GM23338 (cell line): ENCODE measurements at regions not wholly inside any gene's neighbourhood (a gene's known extent, or its start where the extent isn't known, plus 50 kb on each side); places are given as distances from the start of the nearest gene placed in this dataset.
A peak's percentile ranks its signal among the peaks of the same experiment; 100 is the strongest.

Source experiments
- ATAC-seq: fragments of 200-7000 bp; cut with Tn5 transposase; 3 replicates; pipeline ENCODE4 v1.9.1; 2020
- DNase-seq: peaks from one replicate; pipeline ENCODE4 v3.0.0-alpha.2; 2015; ENCODE audit warnings: low spot score
- H2AFZ ChIP-seq: fragments of 200-600 bp; sonication (generic); 2 replicates; pipeline ENCODE4 v1.8.0; 2016; ENCODE audit warnings: antibody characterized with exemption, mild to moderate bottlenecking, moderate library complexity
- H3F3A ChIP-seq: fragments of 200-600 bp; sonication (generic); replicated peaks from 2 replicates; pipeline ENCODE4 v1.8.0; 2017; ENCODE audit warnings: antibody characterized with exemption, mixed run types, low read depth
- H3K27ac ChIP-seq: fragments of 200-600 bp; sonication (generic); 2 replicates; pipeline ENCODE4 v1.6.1; 2016; ENCODE audit warnings: low read depth
- H3K27me3 ChIP-seq: fragments of 200-600 bp; sonication (generic); 2 replicates; pipeline ENCODE4 v1.8.0; 2016; ENCODE audit warnings: mild to moderate bottlenecking, mixed run types, moderate library complexity; ENCODE audit not compliant: insufficient read depth
- H3K36me3 ChIP-seq: fragments of 200-600 bp; sonication (generic); 2 replicates; pipeline ENCODE4 v1.8.0; 2016; ENCODE audit warnings: mild to moderate bottlenecking; ENCODE audit not compliant: insufficient read depth
- H3K4me1 ChIP-seq: fragments of 200-600 bp; sonication (generic); 2 replicates; pipeline ENCODE4 v1.8.0; 2016; ENCODE audit warnings: mild to moderate bottlenecking, moderate library complexity; ENCODE audit not compliant: insufficient read depth
- H3K4me2 ChIP-seq: fragments of 200-600 bp; sonication (generic); 2 replicates; pipeline ENCODE4 v1.7.1; 2017; ENCODE audit warnings: mixed run types
- H3K4me3 ChIP-seq: fragments of 200-600 bp; sonication (generic); 2 replicates; pipeline ENCODE4 v1.6.1; 2016; ENCODE audit warnings: mixed run types
- H3K79me2 ChIP-seq: fragments of 200-600 bp; sonication (generic); replicated peaks from 2 replicates; pipeline ENCODE4 v1.8.0; 2017; ENCODE audit warnings: mild to moderate bottlenecking; ENCODE audit not compliant: insufficient read depth
- H3K9me2 ChIP-seq: fragments of 200-600 bp; sonication (generic); 2 replicates; pipeline ENCODE4 v1.8.0; 2017; ENCODE audit not compliant: insufficient read depth
- H4K20me1 ChIP-seq: fragments of 200-600 bp; sonication (generic); replicated peaks from 2 replicates; pipeline ENCODE4 v1.8.0; 2017; ENCODE audit warnings: mild to moderate bottlenecking; ENCODE audit not compliant: insufficient read depth
- H3K27ac Mint-ChIP-seq: 2 replicates; pipeline ENCODE4 v1.8.0; 2020; ENCODE audit warnings: inconsistent platforms, mild to moderate bottlenecking, moderate library complexity, mixed read lengths
- H3K27me3 Mint-ChIP-seq: 3 replicates; pipeline ENCODE4 v1.8.0; 2022; ENCODE audit warnings: low read depth, mild to moderate bottlenecking, moderate library complexity, mixed read lengths, inconsistent platforms; ENCODE audit not compliant: insufficient read depth, poor library complexity
- H3K36me3 Mint-ChIP-seq: 3 replicates; pipeline ENCODE4 v1.8.0; 2021; ENCODE audit warnings: low read depth, mild to moderate bottlenecking, inconsistent platforms, moderate library complexity, mixed read lengths
- H3K4me1 Mint-ChIP-seq: 3 replicates; pipeline ENCODE4 v1.8.0; 2020; ENCODE audit warnings: mild to moderate bottlenecking, inconsistent platforms, mixed read lengths
- H3K4me3 Mint-ChIP-seq: 3 replicates; pipeline ENCODE4 v1.8.0; 2021; ENCODE audit warnings: moderate library complexity, mild to moderate bottlenecking, inconsistent platforms, mixed read lengths
- H3K9me3 Mint-ChIP-seq: 3 replicates; pipeline ENCODE4 v1.8.0; 2020; ENCODE audit warnings: moderate library complexity, mild to moderate bottlenecking, inconsistent platforms, mixed read lengths
- CREB1 ChIP-seq: fragments of 250-450 bp; sonication (Bioruptor Pico); IDR thresholded peaks from 2 replicates; pipeline ENCODE4 v1.5.0; 2020; ENCODE audit warnings: low read depth, mild to moderate bottlenecking, moderate library complexity
- EZH2 ChIP-seq: fragments of 200-600 bp; sonication (generic); IDR thresholded peaks from one replicate; pipeline ENCODE4 v1.8.0; 2017; ENCODE audit warnings: antibody characterized with exemption, mild to moderate bottlenecking, low read depth; ENCODE audit not compliant: unreplicated experiment
- EZH2phosphoT487 ChIP-seq: fragments of 200-600 bp; sonication (generic); IDR thresholded peaks from one replicate; pipeline ENCODE4 v1.8.1; 2018; ENCODE audit warnings: antibody characterized with exemption; ENCODE audit not compliant: unreplicated experiment
- JUNB ChIP-seq: IDR thresholded peaks from one replicate; pipeline ENCODE4 v1.6.1; 2016; ENCODE audit warnings: antibody characterized with exemption; ENCODE audit not compliant: unreplicated experiment
- NANOG ChIP-seq: IDR thresholded peaks from 2 replicates; pipeline ENCODE4 v1.6.1; 2016; ENCODE audit warnings: antibody characterized with exemption, borderline replicate concordance
- POLR2AphosphoS5 ChIP-seq: IDR thresholded peaks from 2 replicates; pipeline ENCODE4 v1.6.1; 2016; ENCODE audit warnings: antibody characterized with exemption, low read depth
- STAT1 ChIP-seq: IDR thresholded peaks from one replicate; pipeline ENCODE4 v1.6.1; 2016; ENCODE audit warnings: antibody characterized with exemption; ENCODE audit not compliant: unreplicated experiment
- ZNF114 ChIP-seq: fragments of 250-450 bp; sonication (Bioruptor Pico); IDR thresholded peaks from 2 replicates; pipeline ENCODE4 v1.5.0; 2020; ENCODE audit warnings: mild to moderate bottlenecking, moderate library complexity
- ZNF331 ChIP-seq: fragments of 250-450 bp; sonication (Bioruptor Pico); IDR thresholded peaks from 2 replicates; pipeline ENCODE4 v1.5.0; 2020; ENCODE audit warnings: low read depth, mild to moderate bottlenecking, moderate library complexity
- TF ChIP-seq, protein P1 (sequence below): IDR thresholded peaks from 2 replicates; pipeline ENCODE4 v1.6.1; 2016; ENCODE audit warnings: antibody characterized with exemption
- TF ChIP-seq, protein P2 (sequence below): fragments of 250-450 bp; sonication (Bioruptor Pico); IDR thresholded peaks from 2 replicates; pipeline ENCODE4 v1.5.0; 2020; ENCODE audit warnings: mild to moderate bottlenecking, moderate library complexity
- TF ChIP-seq, protein P3 (sequence below), 2 experiments: fragments of 200-600 bp in 1 of 2; sonication (generic) in 1 of 2; conservative IDR thresholded peaks; 2 replicates each; pipeline versions ENCODE4 v1.5.1 to v1.6.1; 2016 to 2017; ENCODE audit warnings: antibody characterized with exemption in 2 of 2, low read depth in 2 of 2, mild to moderate bottlenecking in 2 of 2, moderate library complexity in 1 of 2
- TF ChIP-seq, protein P4 (sequence below): IDR thresholded peaks from one replicate; pipeline ENCODE4 v1.6.1; 2018; ENCODE audit warnings: antibody characterized with exemption; ENCODE audit not compliant: unreplicated experiment

DNA sequence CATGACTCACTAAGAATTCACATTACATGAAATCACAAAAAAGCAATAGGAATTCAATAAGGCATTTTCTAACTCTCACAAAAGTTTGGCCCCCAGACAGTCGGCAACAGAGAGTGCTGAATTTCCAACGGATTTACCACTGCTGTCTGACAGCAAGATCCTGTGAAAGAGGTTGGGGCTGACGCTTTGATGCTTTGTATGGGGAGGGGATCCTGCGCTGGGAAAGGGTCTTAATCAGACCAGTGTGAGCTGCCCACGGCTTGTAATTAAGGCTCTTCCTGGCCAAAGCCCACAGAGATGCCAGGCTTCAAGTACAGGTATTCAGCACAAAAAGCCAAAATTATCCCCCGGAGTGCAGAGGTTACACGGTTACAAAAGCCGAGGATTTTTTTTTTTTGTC is 66.8 kb upstream of the TMCC3 start:
- DNase-seq (peak; percentile 11), ATAC-seq (peak; percentile 49; the same call in 2 of the 3 replicates)
- Histone ChIP-seq H3K79me2 (no peaks in the 10 kb centered on the region), H3K36me3 (no peaks in the 10 kb centered on the region), H3K27me3 (no peaks in the 10 kb centered on the region), H2AFZ (no peak overlapping the region), H3F3A (no peaks in the 10 kb centered on the region), H3K4me1 (peaks cover 10% of the 10 kb centered on the region; the same call in 1 of the 2 replicates), H3K4me3 (no peak overlapping the region), H3K4me2 (0 out of 2 replicates have a peak overlapping the region, but pooled peaks have one; percentile 12), H4K20me1 (no peaks in the 10 kb centered on the region), H3K27ac (no peak overlapping the region), H3K9me2 (no peaks in the 10 kb centered on the region)
- Mint-ChIP-seq H3K4me1 (peaks cover 8% of the 10 kb centered on the region), H3K27ac (no peak overlapping the region; the same call in 1 of the 2 replicates), H3K4me3 (no peak overlapping the region), H3K36me3 (no peaks in the 10 kb centered on the region), H3K27me3 (peaks cover 3% of the 10 kb centered on the region), H3K9me3 (no peaks in the 10 kb centered on the region)
- TF ChIP-seq STAT1 (no peak), EZH2 (no peak), ZNF114 (CRISPR knock-in tag) (no peak), POLR2AphosphoS5 (no peak), EZH2phosphoT487 (no peak), CREB1 (CRISPR knock-in tag) (no peak), NANOG (no peak), ZNF331 (CRISPR knock-in tag) (no peak), JUNB (no peak)
- TF ChIP-seq, protein P1, sequence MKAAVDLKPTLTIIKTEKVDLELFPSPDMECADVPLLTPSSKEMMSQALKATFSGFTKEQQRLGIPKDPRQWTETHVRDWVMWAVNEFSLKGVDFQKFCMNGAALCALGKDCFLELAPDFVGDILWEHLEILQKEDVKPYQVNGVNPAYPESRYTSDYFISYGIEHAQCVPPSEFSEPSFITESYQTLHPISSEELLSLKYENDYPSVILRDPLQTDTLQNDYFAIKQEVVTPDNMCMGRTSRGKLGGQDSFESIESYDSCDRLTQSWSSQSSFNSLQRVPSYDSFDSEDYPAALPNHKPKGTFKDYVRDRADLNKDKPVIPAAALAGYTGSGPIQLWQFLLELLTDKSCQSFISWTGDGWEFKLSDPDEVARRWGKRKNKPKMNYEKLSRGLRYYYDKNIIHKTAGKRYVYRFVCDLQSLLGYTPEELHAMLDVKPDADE: no peak
- TF ChIP-seq, protein P2, sequence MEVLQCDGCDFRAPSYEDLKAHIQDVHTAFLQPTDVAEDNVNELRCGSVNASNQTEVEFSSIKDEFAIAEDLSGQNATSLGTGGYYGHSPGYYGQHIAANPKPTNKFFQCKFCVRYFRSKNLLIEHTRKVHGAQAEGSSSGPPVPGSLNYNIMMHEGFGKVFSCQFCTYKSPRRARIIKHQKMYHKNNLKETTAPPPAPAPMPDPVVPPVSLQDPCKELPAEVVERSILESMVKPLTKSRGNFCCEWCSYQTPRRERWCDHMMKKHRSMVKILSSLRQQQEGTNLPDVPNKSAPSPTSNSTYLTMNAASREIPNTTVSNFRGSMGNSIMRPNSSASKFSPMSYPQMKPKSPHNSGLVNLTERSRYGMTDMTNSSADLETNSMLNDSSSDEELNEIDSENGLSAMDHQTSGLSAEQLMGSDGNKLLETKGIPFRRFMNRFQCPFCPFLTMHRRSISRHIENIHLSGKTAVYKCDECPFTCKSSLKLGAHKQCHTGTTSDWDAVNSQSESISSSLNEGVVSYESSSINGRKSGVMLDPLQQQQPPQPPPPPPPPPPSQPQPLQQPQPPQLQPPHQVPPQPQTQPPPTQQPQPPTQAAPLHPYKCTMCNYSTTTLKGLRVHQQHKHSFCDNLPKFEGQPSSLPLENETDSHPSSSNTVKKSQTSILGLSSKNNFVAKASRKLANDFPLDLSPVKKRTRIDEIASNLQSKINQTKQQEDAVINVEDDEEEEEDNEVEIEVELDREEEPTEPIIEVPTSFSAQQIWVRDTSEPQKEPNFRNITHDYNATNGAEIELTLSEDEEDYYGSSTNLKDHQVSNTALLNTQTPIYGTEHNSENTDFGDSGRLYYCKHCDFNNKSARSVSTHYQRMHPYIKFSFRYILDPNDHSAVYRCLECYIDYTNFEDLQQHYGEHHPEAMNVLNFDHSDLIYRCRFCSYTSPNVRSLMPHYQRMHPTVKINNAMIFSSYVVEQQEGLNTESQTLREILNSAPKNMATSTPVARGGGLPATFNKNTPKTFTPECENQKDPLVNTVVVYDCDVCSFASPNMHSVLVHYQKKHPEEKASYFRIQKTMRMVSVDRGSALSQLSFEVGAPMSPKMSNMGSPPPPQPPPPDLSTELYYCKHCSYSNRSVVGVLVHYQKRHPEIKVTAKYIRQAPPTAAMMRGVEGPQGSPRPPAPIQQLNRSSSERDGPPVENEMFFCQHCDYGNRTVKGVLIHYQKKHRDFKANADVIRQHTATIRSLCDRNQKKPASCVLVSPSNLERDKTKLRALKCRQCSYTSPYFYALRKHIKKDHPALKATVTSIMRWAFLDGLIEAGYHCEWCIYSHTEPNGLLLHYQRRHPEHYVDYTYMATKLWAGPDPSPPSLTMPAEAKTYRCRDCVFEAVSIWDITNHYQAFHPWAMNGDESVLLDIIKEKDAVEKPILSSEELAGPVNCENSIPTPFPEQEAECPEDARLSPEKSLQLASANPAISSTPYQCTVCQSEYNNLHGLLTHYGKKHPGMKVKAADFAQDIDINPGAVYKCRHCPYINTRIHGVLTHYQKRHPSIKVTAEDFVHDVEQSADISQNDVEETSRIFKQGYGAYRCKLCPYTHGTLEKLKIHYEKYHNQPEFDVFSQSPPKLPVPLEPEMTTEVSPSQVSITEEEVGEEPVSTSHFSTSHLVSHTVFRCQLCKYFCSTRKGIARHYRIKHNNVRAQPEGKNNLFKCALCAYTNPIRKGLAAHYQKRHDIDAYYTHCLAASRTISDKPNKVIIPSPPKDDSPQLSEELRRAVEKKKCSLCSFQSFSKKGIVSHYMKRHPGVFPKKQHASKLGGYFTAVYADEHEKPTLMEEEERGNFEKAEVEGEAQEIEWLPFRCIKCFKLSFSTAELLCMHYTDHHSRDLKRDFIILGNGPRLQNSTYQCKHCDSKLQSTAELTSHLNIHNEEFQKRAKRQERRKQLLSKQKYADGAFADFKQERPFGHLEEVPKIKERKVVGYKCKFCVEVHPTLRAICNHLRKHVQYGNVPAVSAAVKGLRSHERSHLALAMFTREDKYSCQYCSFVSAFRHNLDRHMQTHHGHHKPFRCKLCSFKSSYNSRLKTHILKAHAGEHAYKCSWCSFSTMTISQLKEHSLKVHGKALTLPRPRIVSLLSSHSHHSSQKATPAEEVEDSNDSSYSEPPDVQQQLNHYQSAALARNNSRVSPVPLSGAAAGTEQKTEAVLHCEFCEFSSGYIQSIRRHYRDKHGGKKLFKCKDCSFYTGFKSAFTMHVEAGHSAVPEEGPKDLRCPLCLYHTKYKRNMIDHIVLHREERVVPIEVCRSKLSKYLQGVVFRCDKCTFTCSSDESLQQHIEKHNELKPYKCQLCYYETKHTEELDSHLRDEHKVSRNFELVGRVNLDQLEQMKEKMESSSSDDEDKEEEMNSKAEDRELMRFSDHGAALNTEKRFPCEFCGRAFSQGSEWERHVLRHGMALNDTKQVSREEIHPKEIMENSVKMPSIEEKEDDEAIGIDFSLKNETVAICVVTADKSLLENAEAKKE (CRISPR knock-in tag): no peak
- TF ChIP-seq, protein P3, sequence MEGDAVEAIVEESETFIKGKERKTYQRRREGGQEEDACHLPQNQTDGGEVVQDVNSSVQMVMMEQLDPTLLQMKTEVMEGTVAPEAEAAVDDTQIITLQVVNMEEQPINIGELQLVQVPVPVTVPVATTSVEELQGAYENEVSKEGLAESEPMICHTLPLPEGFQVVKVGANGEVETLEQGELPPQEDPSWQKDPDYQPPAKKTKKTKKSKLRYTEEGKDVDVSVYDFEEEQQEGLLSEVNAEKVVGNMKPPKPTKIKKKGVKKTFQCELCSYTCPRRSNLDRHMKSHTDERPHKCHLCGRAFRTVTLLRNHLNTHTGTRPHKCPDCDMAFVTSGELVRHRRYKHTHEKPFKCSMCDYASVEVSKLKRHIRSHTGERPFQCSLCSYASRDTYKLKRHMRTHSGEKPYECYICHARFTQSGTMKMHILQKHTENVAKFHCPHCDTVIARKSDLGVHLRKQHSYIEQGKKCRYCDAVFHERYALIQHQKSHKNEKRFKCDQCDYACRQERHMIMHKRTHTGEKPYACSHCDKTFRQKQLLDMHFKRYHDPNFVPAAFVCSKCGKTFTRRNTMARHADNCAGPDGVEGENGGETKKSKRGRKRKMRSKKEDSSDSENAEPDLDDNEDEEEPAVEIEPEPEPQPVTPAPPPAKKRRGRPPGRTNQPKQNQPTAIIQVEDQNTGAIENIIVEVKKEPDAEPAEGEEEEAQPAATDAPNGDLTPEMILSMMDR (conservative IDR thresholded peaks at IDR 0.05; ENCODE audit: low read depth in 2 of 2): no peak
- TF ChIP-seq, protein P4, sequence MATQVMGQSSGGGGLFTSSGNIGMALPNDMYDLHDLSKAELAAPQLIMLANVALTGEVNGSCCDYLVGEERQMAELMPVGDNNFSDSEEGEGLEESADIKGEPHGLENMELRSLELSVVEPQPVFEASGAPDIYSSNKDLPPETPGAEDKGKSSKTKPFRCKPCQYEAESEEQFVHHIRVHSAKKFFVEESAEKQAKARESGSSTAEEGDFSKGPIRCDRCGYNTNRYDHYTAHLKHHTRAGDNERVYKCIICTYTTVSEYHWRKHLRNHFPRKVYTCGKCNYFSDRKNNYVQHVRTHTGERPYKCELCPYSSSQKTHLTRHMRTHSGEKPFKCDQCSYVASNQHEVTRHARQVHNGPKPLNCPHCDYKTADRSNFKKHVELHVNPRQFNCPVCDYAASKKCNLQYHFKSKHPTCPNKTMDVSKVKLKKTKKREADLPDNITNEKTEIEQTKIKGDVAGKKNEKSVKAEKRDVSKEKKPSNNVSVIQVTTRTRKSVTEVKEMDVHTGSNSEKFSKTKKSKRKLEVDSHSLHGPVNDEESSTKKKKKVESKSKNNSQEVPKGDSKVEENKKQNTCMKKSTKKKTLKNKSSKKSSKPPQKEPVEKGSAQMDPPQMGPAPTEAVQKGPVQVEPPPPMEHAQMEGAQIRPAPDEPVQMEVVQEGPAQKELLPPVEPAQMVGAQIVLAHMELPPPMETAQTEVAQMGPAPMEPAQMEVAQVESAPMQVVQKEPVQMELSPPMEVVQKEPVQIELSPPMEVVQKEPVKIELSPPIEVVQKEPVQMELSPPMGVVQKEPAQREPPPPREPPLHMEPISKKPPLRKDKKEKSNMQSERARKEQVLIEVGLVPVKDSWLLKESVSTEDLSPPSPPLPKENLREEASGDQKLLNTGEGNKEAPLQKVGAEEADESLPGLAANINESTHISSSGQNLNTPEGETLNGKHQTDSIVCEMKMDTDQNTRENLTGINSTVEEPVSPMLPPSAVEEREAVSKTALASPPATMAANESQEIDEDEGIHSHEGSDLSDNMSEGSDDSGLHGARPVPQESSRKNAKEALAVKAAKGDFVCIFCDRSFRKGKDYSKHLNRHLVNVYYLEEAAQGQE: no peak
